SH-SY5Y (cell line): ENCODE measurements at regions not wholly inside any gene's neighbourhood (a gene's known extent, or its start where the extent isn't known, plus 50 kb on each side); places are given as distances from the start of the nearest gene placed in this dataset.

ENCODE experiments used
- GATA2 ChIP-seq: IDR thresholded peaks from 2 replicates; pipeline ENCODE4 v1.6.1; 2011; ENCODE audit warnings: mild to moderate bottlenecking, low read depth, low read length
- GATA3 ChIP-seq: IDR thresholded peaks from 2 replicates; pipeline ENCODE4 v1.6.1; 2011; ENCODE audit warnings: low read depth, mild to moderate bottlenecking, low read length, moderate library complexity

DNA sequence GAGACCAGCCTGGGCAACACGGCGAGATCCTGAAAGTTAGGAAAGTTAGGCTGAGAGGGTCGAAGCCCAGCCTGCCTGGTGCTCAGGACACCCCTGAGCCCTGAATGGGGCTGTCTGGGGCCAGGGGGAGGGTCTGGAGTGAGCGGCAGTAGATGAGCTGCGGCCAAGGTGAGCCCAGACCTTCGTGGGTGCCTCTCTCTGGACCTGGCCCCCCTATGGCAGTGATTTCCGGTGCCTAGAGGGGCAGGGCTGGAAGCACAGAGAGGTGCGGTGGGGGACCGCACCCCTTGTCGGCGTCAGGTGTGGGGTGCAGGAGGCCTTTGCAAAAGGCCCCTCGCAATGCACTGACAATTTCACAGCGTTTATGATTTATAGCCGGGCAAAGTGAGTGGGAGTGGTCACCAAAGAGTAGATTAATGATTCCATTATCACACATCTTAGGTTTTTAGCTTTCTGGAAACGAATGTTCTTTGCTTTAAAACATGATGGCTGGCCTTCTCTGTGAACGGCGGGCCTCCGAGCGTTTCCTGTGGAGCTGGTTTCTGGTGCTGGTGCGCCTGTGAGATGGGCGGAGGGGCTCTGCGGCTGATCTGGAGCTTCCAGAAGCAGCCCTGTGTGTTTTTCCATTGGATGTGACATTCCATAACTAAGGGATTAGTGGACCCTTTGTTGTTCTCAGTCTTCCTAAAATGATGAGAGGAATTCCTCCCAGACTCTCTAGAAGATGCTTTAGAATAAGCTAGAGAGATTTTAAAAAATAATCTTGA is 171.0 kb upstream of the ZNF32 start:
- TF ChIP-seq GATA3 (no peak), GATA2 (no peak)
